GM23338 (cell line): ENCODE measurements at regions not wholly inside any gene's neighbourhood (a gene's known extent, or its start where the extent isn't known, plus 50 kb on each side); places are given as distances from the start of the nearest gene placed in this dataset.

Experiments used
- ATAC-seq: fragments of 200-7000 bp; cut with Tn5 transposase; 3 replicates; pipeline ENCODE4 v1.9.1; 2020
- DNase-seq: peaks from one replicate; pipeline ENCODE4 v3.0.0-alpha.2; 2015; ENCODE audit warnings: low spot score
- H2AFZ ChIP-seq: fragments of 200-600 bp; sonication (generic); 2 replicates; pipeline ENCODE4 v1.8.0; 2016; ENCODE audit warnings: antibody characterized with exemption, mild to moderate bottlenecking, moderate library complexity
- H3F3A ChIP-seq: fragments of 200-600 bp; sonication (generic); replicated peaks from 2 replicates; pipeline ENCODE4 v1.8.0; 2017; ENCODE audit warnings: antibody characterized with exemption, mixed run types, low read depth
- H3K27ac ChIP-seq: fragments of 200-600 bp; sonication (generic); 2 replicates; pipeline ENCODE4 v1.6.1; 2016; ENCODE audit warnings: low read depth
- H3K27me3 ChIP-seq: fragments of 200-600 bp; sonication (generic); 2 replicates; pipeline ENCODE4 v1.8.0; 2016; ENCODE audit warnings: mild to moderate bottlenecking, mixed run types, moderate library complexity; ENCODE audit not compliant: insufficient read depth
- H3K36me3 ChIP-seq: fragments of 200-600 bp; sonication (generic); 2 replicates; pipeline ENCODE4 v1.8.0; 2016; ENCODE audit warnings: mild to moderate bottlenecking; ENCODE audit not compliant: insufficient read depth
- H3K4me1 ChIP-seq: fragments of 200-600 bp; sonication (generic); 2 replicates; pipeline ENCODE4 v1.8.0; 2016; ENCODE audit warnings: mild to moderate bottlenecking, moderate library complexity; ENCODE audit not compliant: insufficient read depth
- H3K4me2 ChIP-seq: fragments of 200-600 bp; sonication (generic); 2 replicates; pipeline ENCODE4 v1.7.1; 2017; ENCODE audit warnings: mixed run types
- H3K4me3 ChIP-seq: fragments of 200-600 bp; sonication (generic); 2 replicates; pipeline ENCODE4 v1.6.1; 2016; ENCODE audit warnings: mixed run types
- H3K79me2 ChIP-seq: fragments of 200-600 bp; sonication (generic); replicated peaks from 2 replicates; pipeline ENCODE4 v1.8.0; 2017; ENCODE audit warnings: mild to moderate bottlenecking; ENCODE audit not compliant: insufficient read depth
- H3K9me2 ChIP-seq: fragments of 200-600 bp; sonication (generic); 2 replicates; pipeline ENCODE4 v1.8.0; 2017; ENCODE audit not compliant: insufficient read depth
- H4K20me1 ChIP-seq: fragments of 200-600 bp; sonication (generic); replicated peaks from 2 replicates; pipeline ENCODE4 v1.8.0; 2017; ENCODE audit warnings: mild to moderate bottlenecking; ENCODE audit not compliant: insufficient read depth
- H3K27ac Mint-ChIP-seq: 2 replicates; pipeline ENCODE4 v1.8.0; 2020; ENCODE audit warnings: inconsistent platforms, mild to moderate bottlenecking, moderate library complexity, mixed read lengths
- H3K27me3 Mint-ChIP-seq: 3 replicates; pipeline ENCODE4 v1.8.0; 2022; ENCODE audit warnings: low read depth, mild to moderate bottlenecking, moderate library complexity, mixed read lengths, inconsistent platforms; ENCODE audit not compliant: insufficient read depth, poor library complexity
- H3K36me3 Mint-ChIP-seq: 3 replicates; pipeline ENCODE4 v1.8.0; 2021; ENCODE audit warnings: low read depth, mild to moderate bottlenecking, inconsistent platforms, moderate library complexity, mixed read lengths
- H3K4me1 Mint-ChIP-seq: 3 replicates; pipeline ENCODE4 v1.8.0; 2020; ENCODE audit warnings: mild to moderate bottlenecking, inconsistent platforms, mixed read lengths
- H3K4me3 Mint-ChIP-seq: 3 replicates; pipeline ENCODE4 v1.8.0; 2021; ENCODE audit warnings: moderate library complexity, mild to moderate bottlenecking, inconsistent platforms, mixed read lengths
- H3K9me3 Mint-ChIP-seq: 3 replicates; pipeline ENCODE4 v1.8.0; 2020; ENCODE audit warnings: moderate library complexity, mild to moderate bottlenecking, inconsistent platforms, mixed read lengths
- CREB1 ChIP-seq: fragments of 250-450 bp; sonication (Bioruptor Pico); IDR thresholded peaks from 2 replicates; pipeline ENCODE4 v1.5.0; 2020; ENCODE audit warnings: low read depth, mild to moderate bottlenecking, moderate library complexity
- ETS1 ChIP-seq: IDR thresholded peaks from 2 replicates; pipeline ENCODE4 v1.6.1; 2016; ENCODE audit warnings: antibody characterized with exemption
- EZH2 ChIP-seq: fragments of 200-600 bp; sonication (generic); IDR thresholded peaks from one replicate; pipeline ENCODE4 v1.8.0; 2017; ENCODE audit warnings: antibody characterized with exemption, mild to moderate bottlenecking, low read depth; ENCODE audit not compliant: unreplicated experiment
- EZH2phosphoT487 ChIP-seq: fragments of 200-600 bp; sonication (generic); IDR thresholded peaks from one replicate; pipeline ENCODE4 v1.8.1; 2018; ENCODE audit warnings: antibody characterized with exemption; ENCODE audit not compliant: unreplicated experiment
- NANOG ChIP-seq: IDR thresholded peaks from 2 replicates; pipeline ENCODE4 v1.6.1; 2016; ENCODE audit warnings: antibody characterized with exemption, borderline replicate concordance
- REST ChIP-seq: IDR thresholded peaks from one replicate; pipeline ENCODE4 v1.6.1; 2018; ENCODE audit warnings: antibody characterized with exemption; ENCODE audit not compliant: unreplicated experiment

GRCh38 chr18:70826571-70826970, 537.7 kb downstream of the SOCS6 start:
- H3K36me3 Mint-ChIP-seq: peaks cover 23% of the 10 kb centered on the region; the same call in 2 of the 3 replicates
- H3K4me3 ChIP-seq: no peak overlapping the region
- no peaks in the 10 kb centered on the region for H3K9me2 ChIP-seq
- no peaks in the 10 kb centered on the region for H3K27me3 ChIP-seq
- H3F3A ChIP-seq: no peaks in the 10 kb centered on the region
- H3K4me2 ChIP-seq: no peak overlapping the region
- H4K20me1 ChIP-seq: no peaks in the 10 kb centered on the region
- H3K27ac Mint-ChIP-seq: no peak overlapping the region
- no peaks in the 10 kb centered on the region for H3K79me2 ChIP-seq
- H3K36me3 ChIP-seq: no peaks in the 10 kb centered on the region; the same call in 1 of the 2 replicates
- H2AFZ ChIP-seq: no peak overlapping the region
- H3K4me1 Mint-ChIP-seq: no peaks in the 10 kb centered on the region
- DNase-seq (no peak), ATAC-seq (no peak)
- no peak overlapping the region for H3K4me3 Mint-ChIP-seq
- H3K27me3 Mint-ChIP-seq: peaks cover 4% of the 10 kb centered on the region
- H3K4me1 ChIP-seq: no peaks in the 10 kb centered on the region
- H3K9me3 Mint-ChIP-seq: peaks cover 90% of the 10 kb centered on the region
- H3K27ac ChIP-seq: no peak overlapping the region
- TF ChIP-seq ETS1: no peak
- no peak for TF ChIP-seq EZH2phosphoT487
- TF ChIP-seq EZH2: no peak
- no peak for TF ChIP-seq CREB1 (CRISPR knock-in tag)

DNA sequence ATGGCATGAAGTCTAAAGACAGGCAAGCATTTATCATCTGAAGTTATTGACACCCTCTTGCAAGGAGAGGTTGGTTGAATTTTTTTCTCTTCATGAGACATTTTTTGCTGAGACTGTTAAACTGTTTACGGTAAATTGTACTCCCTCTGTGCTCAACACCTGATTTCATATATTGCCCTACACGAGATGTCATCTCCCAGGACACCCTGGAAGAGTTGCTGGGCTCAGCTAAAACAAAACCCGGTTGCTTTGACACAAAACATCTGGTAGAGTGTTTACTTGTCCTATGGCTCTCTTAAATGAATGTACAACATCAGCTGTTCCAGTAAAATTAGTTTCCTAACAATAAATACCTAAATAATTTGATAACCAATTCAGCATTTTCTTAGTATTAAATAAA, 533.8 kb downstream of the SOCS6 start:
- no peaks in the 10 kb centered on the region for H4K20me1 ChIP-seq
- H3K27ac Mint-ChIP-seq: no peak overlapping the region
- no peaks in the 10 kb centered on the region for H3K9me2 ChIP-seq
- H3K36me3 Mint-ChIP-seq: peaks cover 21% of the 10 kb centered on the region; the same call in 2 of the 3 replicates
- H3K4me1 Mint-ChIP-seq: no peaks in the 10 kb centered on the region
- TF ChIP-seq NANOG (no peak), CREB1 (CRISPR knock-in tag) (no peak), EZH2 (no peak), REST (no peak)
- H3K4me3 ChIP-seq: no peak overlapping the region
- no peak overlapping the region for H3K4me2 ChIP-seq
- H3K4me3 Mint-ChIP-seq: no peak overlapping the region
- H3K27me3 Mint-ChIP-seq: peaks cover 4% of the 10 kb centered on the region
- no peak overlapping the region for H2AFZ ChIP-seq
- no peaks in the 10 kb centered on the region for H3K27me3 ChIP-seq
- H3K27ac ChIP-seq: no peak overlapping the region
- H3K4me1 ChIP-seq: no peaks in the 10 kb centered on the region
- no peak for ATAC-seq
- H3K36me3 ChIP-seq: no peaks in the 10 kb centered on the region; the same call in 1 of the 2 replicates
- H3K9me3 Mint-ChIP-seq: peaks cover 96% of the 10 kb centered on the region
- DNase-seq: no peak
- no peaks in the 10 kb centered on the region for H3K79me2 ChIP-seq
- no peaks in the 10 kb centered on the region for H3F3A ChIP-seq
